HUES6 (cell line): ENCODE measurements at regions not wholly inside any gene's neighbourhood (a gene's known extent, or its start where the extent isn't known, plus 50 kb on each side); places are given as distances from the start of the nearest gene placed in this dataset.

ENCODE experiments used
- H3K27ac ChIP-seq: 2 replicates; pipeline ENCODE4 v1.7.0; 2013; ENCODE audit warnings: low read depth, mild to moderate bottlenecking, low read length, inconsistent platforms
- H3K27me3 ChIP-seq: 2 replicates; pipeline ENCODE4 v1.6.1; 2013; ENCODE audit warnings: low read length; ENCODE audit not compliant: control insufficient read depth, insufficient read depth
- H3K36me3 ChIP-seq: 2 replicates; pipeline ENCODE4 v1.6.1; 2013; ENCODE audit warnings: low read length; ENCODE audit not compliant: control insufficient read depth, insufficient read depth
- H3K4me1 ChIP-seq: 2 replicates; pipeline ENCODE4 v1.6.1; 2013; ENCODE audit warnings: low read length; ENCODE audit not compliant: control insufficient read depth, insufficient read depth
- H3K4me3 ChIP-seq: 2 replicates; pipeline ENCODE4 v1.5.1; 2013; ENCODE audit warnings: low read depth, low read length
- H3K9ac ChIP-seq: one replicate; pipeline ENCODE4 v1.6.1; 2013; ENCODE audit warnings: mild to moderate bottlenecking, low read length
- H3K9me3 ChIP-seq: 2 replicates; pipeline ENCODE4 v1.6.1; 2013; ENCODE audit warnings: low read depth, low read length; ENCODE audit not compliant: control insufficient read depth, insufficient read depth

DNA sequence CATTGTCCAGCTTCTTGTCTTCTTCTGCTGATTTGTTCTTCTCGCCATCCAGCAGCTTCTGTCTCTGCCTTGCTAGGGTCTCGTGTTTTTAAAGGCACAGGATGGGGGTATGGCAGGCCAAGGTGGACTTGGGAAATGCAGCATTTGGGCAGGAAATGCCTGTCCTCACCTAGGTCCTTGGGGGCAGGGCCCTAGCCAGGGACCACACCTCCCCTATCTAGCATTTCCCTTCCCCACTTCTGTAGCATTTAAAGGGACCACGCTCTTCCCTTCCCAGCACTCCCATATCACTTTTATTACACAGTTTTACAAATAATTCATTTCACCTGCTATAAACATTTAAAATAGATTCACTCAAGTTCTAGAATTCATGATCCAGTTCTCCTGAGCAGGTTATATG, 315.4 kb upstream of the LMCD1 start:
- Histone ChIP-seq H3K9ac (no peak overlapping the region), H3K27me3 (no peaks in the 10 kb centered on the region), H3K36me3 (no peaks in the 10 kb centered on the region), H3K4me1 (peaks cover 9% of the 10 kb centered on the region; the same call in 1 of the 2 replicates), H3K27ac (no peak overlapping the region), H3K4me3 (no peak overlapping the region), H3K9me3 (peaks cover 6% of the 10 kb centered on the region; the same call in 1 of the 2 replicates)

DNA sequence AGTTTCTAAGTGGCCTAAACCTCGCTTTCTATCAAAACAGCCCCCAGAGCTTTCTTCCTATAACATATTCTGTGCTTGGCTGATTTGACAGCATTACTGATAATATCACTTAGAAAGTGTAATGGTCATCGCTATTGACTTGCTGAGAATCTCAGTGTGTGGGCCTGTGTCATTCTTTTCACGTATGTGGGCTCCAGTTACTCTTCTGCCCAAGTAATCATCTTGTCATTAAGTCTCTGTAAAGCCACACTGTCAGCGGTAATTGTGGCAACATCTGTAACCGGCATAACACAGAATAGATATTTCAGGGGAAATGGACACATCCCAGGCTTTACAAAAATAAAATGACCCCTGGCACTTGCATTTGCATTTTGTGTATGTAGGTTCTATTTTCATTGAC, 313.6 kb upstream of the LMCD1 start:
- H3K4me3 ChIP-seq: no peak overlapping the region
- H3K36me3 ChIP-seq: no peaks in the 10 kb centered on the region
- no peak overlapping the region for H3K27ac ChIP-seq
- no peak overlapping the region for H3K9ac ChIP-seq
- peaks cover 3% of the 10 kb centered on the region; the same call in 1 of the 2 replicates for H3K4me1 ChIP-seq
- H3K9me3 ChIP-seq: peaks cover 9% of the 10 kb centered on the region; the same call in 1 of the 2 replicates
- H3K27me3 ChIP-seq: no peaks in the 10 kb centered on the region

DNA sequence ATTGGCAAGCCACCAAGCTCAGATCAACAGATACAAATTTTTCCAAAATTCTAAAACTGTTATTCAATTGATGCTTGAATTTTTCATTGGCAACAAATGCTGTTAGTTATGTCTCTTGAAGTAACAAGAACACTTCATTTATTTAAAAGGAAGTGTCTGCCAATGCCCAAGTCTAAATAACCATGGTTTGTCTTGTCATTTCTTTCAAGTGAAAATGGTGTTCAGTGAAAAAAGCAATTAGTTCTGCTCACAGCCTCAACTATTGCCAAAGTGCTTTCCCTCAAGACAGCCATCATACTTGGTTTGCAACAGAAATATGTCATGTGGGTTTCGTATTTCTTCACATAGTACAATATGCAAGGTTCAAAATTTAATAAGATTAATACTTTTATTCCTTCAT, 312.6 kb upstream of the LMCD1 start:
- Histone ChIP-seq H3K4me3 (no peak overlapping the region), H3K9me3 (peaks cover 9% of the 10 kb centered on the region; the same call in 1 of the 2 replicates)

DNA sequence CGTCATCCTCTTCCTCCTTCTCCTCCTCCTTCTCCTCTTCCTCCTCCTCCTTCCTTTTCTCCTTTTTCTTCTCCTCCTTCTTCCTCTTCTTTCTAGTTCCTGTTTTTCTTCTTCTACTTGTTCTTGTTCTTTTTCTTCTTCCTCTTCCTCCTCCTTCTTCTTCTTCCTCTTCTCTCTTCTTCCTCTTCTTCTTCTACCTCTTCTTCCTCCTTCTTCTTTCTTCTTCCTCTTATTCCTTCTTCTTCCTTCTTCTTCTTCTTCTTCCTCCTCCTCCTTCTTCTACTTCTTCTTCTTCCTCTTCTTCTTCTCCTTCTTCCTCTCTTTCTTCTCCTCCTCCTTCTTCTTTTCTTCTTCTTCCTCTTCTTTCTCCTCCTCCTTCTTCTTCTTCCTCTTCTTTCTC, 310.2 kb upstream of the LMCD1 start:
- Histone ChIP-seq H3K9me3 (peaks cover 9% of the 10 kb centered on the region; the same call in 1 of the 2 replicates), H3K4me3 (no peak overlapping the region), H3K27me3 (no peaks in the 10 kb centered on the region), H3K36me3 (no peaks in the 10 kb centered on the region), H3K9ac (no peak overlapping the region), H3K4me1 (no peaks in the 10 kb centered on the region), H3K27ac (no peak overlapping the region)

More for the DNA sequence above, 312.6 kb upstream of the LMCD1 start:
- Histone ChIP-seq H3K27me3 (no peaks in the 10 kb centered on the region), H3K9ac (no peak overlapping the region), H3K27ac (no peak overlapping the region), H3K4me1 (peaks cover 3% of the 10 kb centered on the region; the same call in 1 of the 2 replicates), H3K36me3 (no peaks in the 10 kb centered on the region)

DNA sequence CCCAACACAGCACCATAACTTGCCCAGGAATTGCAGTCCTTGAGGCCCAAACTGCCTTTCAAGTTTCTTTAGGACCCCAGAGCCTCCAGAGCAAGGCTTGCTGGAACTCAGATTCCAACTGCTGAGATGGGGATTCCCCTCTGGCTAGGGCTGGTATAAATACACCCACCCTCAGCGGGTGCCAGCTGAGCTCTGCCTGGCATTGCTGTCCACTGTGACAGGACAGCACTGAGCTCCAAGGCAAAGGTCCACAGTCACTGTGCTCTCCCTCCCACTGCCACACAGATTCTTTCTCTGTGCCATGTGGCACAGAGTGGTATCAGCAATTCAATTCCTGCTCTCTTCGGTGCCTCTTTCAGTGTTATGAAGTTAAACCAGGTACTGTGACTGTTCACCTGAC, 304.2 kb upstream of the LMCD1 start:
- H3K9ac ChIP-seq: no peak overlapping the region
- no peak overlapping the region for H3K27ac ChIP-seq
- H3K4me3 ChIP-seq: no peak overlapping the region
- H3K4me1 ChIP-seq: no peaks in the 10 kb centered on the region
- no peaks in the 10 kb centered on the region for H3K36me3 ChIP-seq
- no peaks in the 10 kb centered on the region for H3K27me3 ChIP-seq
- H3K9me3 ChIP-seq: no peaks in the 10 kb centered on the region

DNA sequence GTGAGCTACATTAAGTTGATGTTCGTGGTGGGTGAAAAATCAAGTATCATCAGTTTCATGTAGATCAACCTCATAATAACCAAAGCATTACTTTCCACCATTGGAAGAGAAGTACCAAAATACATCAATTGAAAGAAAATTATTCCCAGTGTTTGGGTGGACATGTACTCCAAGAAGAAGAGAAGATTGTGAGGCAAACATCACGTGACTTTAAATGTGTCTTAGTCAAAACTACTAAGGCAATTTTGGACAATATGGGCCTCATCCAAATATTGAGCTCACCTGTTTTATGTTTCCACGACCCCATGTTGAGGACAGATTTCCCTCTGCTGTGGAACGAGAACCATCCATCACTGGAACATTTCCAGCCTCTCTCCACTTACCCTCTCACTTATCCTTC, 303.0 kb upstream of the LMCD1 start:
- Histone ChIP-seq H3K27ac (no peak overlapping the region), H3K9ac (no peak overlapping the region), H3K9me3 (no peaks in the 10 kb centered on the region), H3K36me3 (no peaks in the 10 kb centered on the region), H3K27me3 (no peaks in the 10 kb centered on the region), H3K4me3 (no peak overlapping the region), H3K4me1 (no peaks in the 10 kb centered on the region)

DNA sequence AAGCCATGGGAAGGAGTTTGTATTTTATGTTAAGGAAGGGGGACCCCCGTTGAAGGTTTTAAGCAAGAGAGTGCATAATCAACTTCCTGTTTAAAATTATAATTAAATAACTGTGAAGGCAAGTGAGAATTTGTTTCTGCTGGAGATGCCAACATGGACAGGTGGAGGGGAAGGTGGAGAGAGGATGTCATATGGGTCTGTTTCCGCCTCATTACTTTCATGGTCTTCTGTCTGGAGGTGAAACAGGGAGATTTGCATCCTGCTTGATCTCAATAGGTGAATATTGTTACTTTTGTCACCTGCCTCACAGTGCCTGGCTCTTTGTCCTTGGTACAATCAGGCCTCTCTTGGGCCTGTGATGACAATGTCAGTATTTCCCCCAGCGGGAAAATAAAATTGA, 300.6 kb upstream of the LMCD1 start:
- Histone ChIP-seq H3K4me1 (no peaks in the 10 kb centered on the region), H3K27ac (no peak overlapping the region), H3K9ac (no peak overlapping the region), H3K9me3 (no peaks in the 10 kb centered on the region), H3K36me3 (no peaks in the 10 kb centered on the region), H3K4me3 (no peak overlapping the region), H3K27me3 (no peaks in the 10 kb centered on the region)

DNA sequence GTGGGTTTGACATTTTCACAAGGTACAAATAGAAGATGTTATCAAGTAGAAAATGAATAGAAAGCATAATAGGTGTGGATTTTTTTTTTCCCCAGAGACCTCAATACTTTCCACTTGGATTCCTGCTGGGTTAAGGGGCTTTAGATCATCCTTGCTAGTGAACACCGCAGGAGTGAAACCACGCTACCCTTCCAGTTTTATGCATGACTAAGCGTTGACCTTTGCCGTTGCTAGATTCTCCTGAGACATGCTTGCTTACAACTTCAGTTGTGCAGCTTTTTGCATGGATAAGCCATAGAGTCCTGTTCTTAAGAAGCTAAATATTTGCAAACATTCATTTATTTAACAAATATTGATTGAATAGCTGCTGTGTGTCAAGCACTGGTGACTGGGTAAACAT, 299.7 kb upstream of the LMCD1 start:
- Histone ChIP-seq H3K4me1 (0 out of 2 replicates have a peak, but pooled peaks cover 3% of the 10 kb centered on the region), H3K9ac (no peak overlapping the region), H3K27me3 (no peaks in the 10 kb centered on the region), H3K4me3 (no peak overlapping the region), H3K9me3 (no peaks in the 10 kb centered on the region), H3K36me3 (no peaks in the 10 kb centered on the region), H3K27ac (no peak overlapping the region)

DNA sequence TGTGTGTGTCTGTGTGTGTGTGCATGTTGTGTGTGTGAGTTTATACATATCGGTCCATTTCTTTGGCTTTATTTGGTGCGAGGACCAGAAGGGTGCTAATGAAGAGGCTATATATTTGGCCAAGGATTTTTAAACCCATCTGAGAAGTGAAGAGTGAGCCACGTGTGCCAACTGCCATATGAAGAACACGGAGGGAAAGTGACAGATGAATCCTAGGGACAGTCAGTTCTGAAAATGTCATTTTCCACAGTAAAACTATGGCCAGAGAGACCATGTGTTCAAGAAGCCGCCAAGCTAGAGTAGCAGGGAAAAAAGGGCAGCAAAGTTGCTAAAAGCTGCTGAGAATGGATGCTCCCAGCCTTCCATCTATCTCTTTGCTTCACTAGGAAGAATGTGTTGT, 297.3 kb upstream of the LMCD1 start:
- no peaks in the 10 kb centered on the region for H3K36me3 ChIP-seq
- H3K27me3 ChIP-seq: no peaks in the 10 kb centered on the region
- H3K9me3 ChIP-seq: peaks cover 3% of the 10 kb centered on the region; the same call in 1 of the 2 replicates
- H3K4me1 ChIP-seq: 0 out of 2 replicates have a peak, but pooled peaks cover 5% of the 10 kb centered on the region
- H3K9ac ChIP-seq: no peak overlapping the region
- H3K4me3 ChIP-seq: no peak overlapping the region
- no peak overlapping the region for H3K27ac ChIP-seq

DNA sequence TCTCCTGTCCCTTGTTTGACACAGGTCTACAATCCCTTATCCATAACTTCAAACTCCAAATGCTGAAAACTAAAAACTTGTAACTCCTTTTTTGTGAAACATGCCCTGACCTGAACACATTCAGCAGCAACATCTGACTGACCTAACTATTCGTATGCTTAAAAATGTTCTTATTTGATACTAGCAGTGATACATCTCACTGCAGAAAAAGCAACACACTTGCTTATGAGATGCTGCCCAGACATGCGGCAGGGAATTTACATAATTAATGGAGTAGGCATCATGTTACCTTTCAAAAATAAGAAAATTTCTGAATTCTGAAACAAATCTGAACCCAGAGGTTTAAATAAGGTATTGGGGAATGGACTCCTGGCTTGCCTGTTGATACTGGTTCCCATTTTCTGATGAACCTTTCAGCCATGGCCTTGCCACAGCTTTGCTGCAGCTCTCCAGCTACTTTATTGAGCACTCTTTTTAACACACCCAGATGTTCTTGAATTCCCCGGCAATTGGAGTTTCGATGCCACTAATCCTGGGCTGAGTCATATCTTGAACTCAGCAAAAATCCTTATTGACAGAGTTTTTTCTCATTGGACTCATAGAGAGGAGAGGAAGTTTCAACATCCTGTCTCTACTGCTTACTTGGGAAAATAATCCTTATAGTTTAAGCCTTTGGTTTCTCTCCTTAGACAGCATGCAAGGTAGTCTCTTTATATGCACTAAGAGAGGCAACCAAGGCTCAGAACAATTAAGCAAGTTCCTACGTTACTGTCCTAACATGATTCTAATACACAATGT, 296.6 kb upstream of the LMCD1 start:
- H3K27ac ChIP-seq: no peak overlapping the region

DNA sequence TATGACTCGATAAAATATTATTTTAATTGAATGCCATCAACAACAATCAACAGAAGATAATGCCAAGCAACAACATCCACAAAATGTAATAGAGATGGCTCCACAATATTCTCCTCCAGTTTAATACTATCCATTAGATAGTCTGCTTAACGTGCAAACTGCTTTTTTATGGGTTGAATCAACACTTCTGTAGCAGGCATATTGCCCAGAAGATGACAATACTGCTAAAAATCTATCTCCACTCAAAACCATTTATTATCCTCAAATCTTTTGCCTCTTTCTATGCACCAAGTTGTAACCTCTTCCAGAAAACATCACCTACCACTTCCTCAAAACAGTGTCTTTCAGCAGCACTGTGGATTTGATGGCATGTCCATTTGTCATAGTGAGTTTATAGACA, 295.7 kb upstream of the LMCD1 start:
- H3K36me3 ChIP-seq: no peaks in the 10 kb centered on the region
- 0 out of 2 replicates have a peak, but pooled peaks cover 5% of the 10 kb centered on the region for H3K4me1 ChIP-seq
- no peak overlapping the region for H3K27ac ChIP-seq
- H3K9me3 ChIP-seq: peaks cover 3% of the 10 kb centered on the region; the same call in 1 of the 2 replicates
- H3K4me3 ChIP-seq: no peak overlapping the region
- H3K9ac ChIP-seq: no peak overlapping the region
- H3K27me3 ChIP-seq: no peaks in the 10 kb centered on the region

More for the DNA sequence above, 296.6 kb upstream of the LMCD1 start:
- Histone ChIP-seq H3K9me3 (peaks cover 3% of the 10 kb centered on the region; the same call in 1 of the 2 replicates), H3K27me3 (no peaks in the 10 kb centered on the region), H3K36me3 (no peaks in the 10 kb centered on the region), H3K4me3 (no peak overlapping the region), H3K9ac (no peak overlapping the region), H3K4me1 (0 out of 2 replicates have a peak, but pooled peaks cover 5% of the 10 kb centered on the region)
